ENCODE measurements at regions not wholly inside any gene's neighbourhood (a gene's known extent, or its start where the extent isn't known, plus 50 kb on each side); places are given as distances from the start of the nearest gene placed in this dataset.

DNA sequence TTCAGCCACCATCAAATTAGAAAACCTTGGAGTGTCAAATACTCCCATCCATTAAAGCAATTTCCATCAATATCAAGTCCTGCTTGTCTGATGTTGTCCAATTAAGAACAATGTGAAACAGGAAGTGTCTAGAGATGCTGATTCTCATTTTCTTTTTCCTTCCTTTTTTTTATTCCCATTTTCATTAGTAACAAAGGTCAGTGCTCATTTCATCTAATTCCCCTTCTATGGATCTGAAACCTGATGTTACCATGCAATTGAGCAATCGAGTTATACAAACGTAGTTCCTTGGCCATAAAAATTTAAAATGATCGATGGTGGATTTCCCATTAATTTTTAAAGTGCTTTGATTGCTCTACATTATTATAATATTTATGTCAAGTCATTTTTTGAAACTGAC, 330.6 kb upstream of the ZC3H12C start:
- Histone ChIP-seq H3K36me3 (ENCODE audit: control insufficient read depth in 1 of 2, insufficient read depth in 2 of 2, low read length in 1 of 2) (no peaks in the 10 kb centered on the region), H3K4me1 (ENCODE audit: control insufficient read depth in 1 of 2, insufficient read depth in 2 of 2, low read length in 2 of 2) (no peaks in the 10 kb centered on the region), H3K4me3 (ENCODE audit: low read length in 2 of 2) (no peak overlapping the region), H3K27ac (ENCODE audit: low read depth in 1 of 2, low read length in 2 of 2) (no peak overlapping the region), H3K27me3 (ENCODE audit: control insufficient read depth in 1 of 2, insufficient read depth in 2 of 2, low read length in 1 of 2) (no peaks in the 10 kb centered on the region), H3K9me3 (ENCODE audit: control insufficient read depth, low read length) (peaks cover 2% of the 10 kb centered on the region)
- WGBS, 2 donors: 85 to 90% methylated on average over 3 of the region's 3 CpGs
- intact Hi-C loops (cut with DNase I): no loop called here
- ATAC-seq (ENCODE audit: low FRiP score): no peak
- no peak for DNase-seq

GRCh38 chr11:109765709-109766311, 327.4 kb upstream of the ZC3H12C start:
- WGBS, 2 donors: 89 to 91% methylated on average over 5 of the region's 5 CpGs
- Histone ChIP-seq H3K27ac (ENCODE audit: low read depth in 1 of 2, low read length in 2 of 2) (no peak overlapping the region), H3K9me3 (ENCODE audit: control insufficient read depth, low read length) (peaks cover 2% of the 10 kb centered on the region), H3K36me3 (ENCODE audit: control insufficient read depth in 1 of 2, insufficient read depth in 2 of 2, low read length in 1 of 2) (no peaks in the 10 kb centered on the region), H3K4me3 (ENCODE audit: low read length in 2 of 2) (no peak overlapping the region), H3K4me1 (ENCODE audit: control insufficient read depth in 1 of 2, insufficient read depth in 2 of 2, low read length in 2 of 2) (no peaks in the 10 kb centered on the region), H3K27me3 (ENCODE audit: control insufficient read depth in 1 of 2, insufficient read depth in 2 of 2, low read length in 1 of 2) (no peaks in the 10 kb centered on the region)
- DNase-seq (no peak), ATAC-seq (ENCODE audit: low FRiP score) (no peak)
- intact Hi-C loops (cut with DNase I): no loop called here

DNA sequence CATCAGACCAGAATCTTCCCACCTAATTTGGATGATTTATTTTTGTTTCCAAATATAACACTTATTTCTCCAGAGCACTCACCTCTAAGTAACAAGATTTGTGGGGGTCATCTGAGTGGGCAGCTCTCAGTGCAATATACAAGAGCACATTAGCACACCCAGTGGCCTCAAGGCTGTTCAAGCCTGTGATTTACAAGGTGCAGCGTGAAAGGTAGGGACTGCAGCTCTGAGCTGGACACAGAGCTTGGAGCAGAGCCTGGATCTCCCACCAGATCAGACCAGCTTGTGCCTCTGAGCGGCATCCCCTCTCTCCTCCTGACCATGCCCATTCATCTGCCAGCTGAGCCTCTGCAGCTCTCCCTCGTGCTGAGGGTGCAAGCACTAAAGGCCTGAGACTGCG, 323.3 kb upstream of the ZC3H12C start:
- no peak overlapping the region for H3K27ac ChIP-seq (ENCODE audit: low read depth in 1 of 2, low read length in 2 of 2)
- intact Hi-C loops (cut with DNase I): loop anchor here in 1 of 2 donors (10.0 kb wide), 1 partner anchor 1515 kb away; no protein-coding TSS in a partner anchor
- 56 to 65% methylated on average over 4 of the region's 4 CpGs for WGBS, 2 donors
- no peaks in the 10 kb centered on the region for H3K4me1 ChIP-seq (ENCODE audit: control insufficient read depth in 1 of 2, insufficient read depth in 2 of 2, low read length in 2 of 2)
- ATAC-seq (ENCODE audit: low FRiP score): peak; percentile 40
- H3K4me3 ChIP-seq (ENCODE audit: low read length in 2 of 2): no peak overlapping the region
- H3K9me3 ChIP-seq (ENCODE audit: control insufficient read depth, low read length): peaks cover 2% of the 10 kb centered on the region
- H3K27me3 ChIP-seq (ENCODE audit: control insufficient read depth in 1 of 2, insufficient read depth in 2 of 2, low read length in 1 of 2): peaks cover 0 to 3% of the 10 kb centered on the region in 2 donors
- H3K36me3 ChIP-seq (ENCODE audit: control insufficient read depth in 1 of 2, insufficient read depth in 2 of 2, low read length in 1 of 2): no peaks in the 10 kb centered on the region
- no peak for DNase-seq

GRCh38 chr11:109770323-109770722, 322.9 kb upstream of the ZC3H12C start:
- H3K27ac ChIP-seq (ENCODE audit: low read depth in 1 of 2, low read length in 2 of 2): no peak overlapping the region
- no peak for ATAC-seq (ENCODE audit: low FRiP score)
- no peak overlapping the region for H3K4me3 ChIP-seq (ENCODE audit: low read length in 2 of 2)
- H3K36me3 ChIP-seq (ENCODE audit: control insufficient read depth in 1 of 2, insufficient read depth in 2 of 2, low read length in 1 of 2): no peaks in the 10 kb centered on the region
- H3K9me3 ChIP-seq (ENCODE audit: control insufficient read depth, low read length): no peaks in the 10 kb centered on the region
- peaks cover 0 to 3% of the 10 kb centered on the region in 2 donors for H3K27me3 ChIP-seq (ENCODE audit: control insufficient read depth in 1 of 2, insufficient read depth in 2 of 2, low read length in 1 of 2)
- DNase-seq: no peak
- intact Hi-C loops (cut with DNase I): loop anchor here in 1 of 2 donors (10.0 kb wide), 1 partner anchor 1516 kb away; no protein-coding TSS in a partner anchor
- no peaks in the 10 kb centered on the region for H3K4me1 ChIP-seq (ENCODE audit: control insufficient read depth in 1 of 2, insufficient read depth in 2 of 2, low read length in 2 of 2)

DNA sequence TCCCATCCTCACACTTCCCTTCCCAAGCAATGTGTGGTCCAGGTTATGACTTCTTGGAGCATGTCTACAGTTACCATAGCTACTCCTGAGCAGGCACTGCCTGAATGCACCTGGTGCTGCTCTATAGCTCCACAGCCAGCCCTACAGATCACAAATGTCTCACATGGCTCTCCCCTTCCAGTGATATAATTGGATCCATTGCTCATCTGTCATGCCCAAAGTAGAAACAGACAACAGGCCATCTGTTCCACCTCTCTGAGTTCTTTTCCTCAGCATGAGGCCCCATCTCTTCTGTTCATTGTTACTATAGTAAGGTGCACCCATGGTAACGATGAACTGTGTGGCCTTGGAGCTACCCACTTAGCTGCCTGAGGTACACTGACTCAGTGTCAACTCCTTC, 320.3 kb upstream of the ZC3H12C start:
- ATAC-seq (ENCODE audit: low FRiP score): no peak

DNA sequence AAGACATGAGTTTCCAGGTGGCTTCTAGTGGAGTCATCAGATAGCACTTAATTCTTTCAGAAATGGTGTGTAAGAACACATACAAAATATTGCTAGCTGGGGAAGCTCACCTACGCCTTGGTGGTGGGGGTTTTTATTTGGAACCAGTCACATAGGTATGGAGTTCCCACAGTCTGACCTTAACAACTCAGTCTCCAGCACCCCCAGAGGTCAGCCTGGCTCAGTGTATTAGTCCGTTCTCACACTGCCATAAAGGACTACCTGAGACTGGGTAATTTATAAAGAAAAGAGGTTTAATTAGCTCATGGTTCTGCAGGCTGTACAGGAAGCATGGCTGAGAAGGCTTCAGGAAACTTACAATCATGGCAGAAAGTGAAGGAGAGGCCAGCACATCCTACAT, 317.5 kb upstream of the ZC3H12C start:
- H3K9me3 ChIP-seq (ENCODE audit: control insufficient read depth, low read length): no peaks in the 10 kb centered on the region
- H3K27me3 ChIP-seq (ENCODE audit: control insufficient read depth in 1 of 2, insufficient read depth in 2 of 2, low read length in 1 of 2): peaks cover 0 to 3% of the 10 kb centered on the region in 2 donors
- DNase-seq (no peak), ATAC-seq (ENCODE audit: low FRiP score) (no peak)
- H3K27ac ChIP-seq (ENCODE audit: low read depth in 1 of 2, low read length in 2 of 2): no peak overlapping the region
- intact Hi-C loops (cut with DNase I): loop anchor here in 1 of 2 donors (10.0 kb wide), 1 partner anchor 1521 kb away; no protein-coding TSS in a partner anchor
- H3K4me3 ChIP-seq (ENCODE audit: low read length in 2 of 2): no peak overlapping the region
- no peaks in the 10 kb centered on the region for H3K4me1 ChIP-seq (ENCODE audit: control insufficient read depth in 1 of 2, insufficient read depth in 2 of 2, low read length in 2 of 2)
- 76 to 80% methylated on average over 2 of the region's 2 CpGs for WGBS, 2 donors
- H3K36me3 ChIP-seq (ENCODE audit: control insufficient read depth in 1 of 2, insufficient read depth in 2 of 2, low read length in 1 of 2): no peaks in the 10 kb centered on the region

More for the DNA sequence above, 320.3 kb upstream of the ZC3H12C start:
- DNase-seq: no peak
- Histone ChIP-seq H3K4me1 (ENCODE audit: control insufficient read depth in 1 of 2, insufficient read depth in 2 of 2, low read length in 2 of 2) (no peaks in the 10 kb centered on the region), H3K27ac (ENCODE audit: low read depth in 1 of 2, low read length in 2 of 2) (no peak overlapping the region), H3K4me3 (ENCODE audit: low read length in 2 of 2) (no peak overlapping the region), H3K9me3 (ENCODE audit: control insufficient read depth, low read length) (no peaks in the 10 kb centered on the region), H3K27me3 (ENCODE audit: control insufficient read depth in 1 of 2, insufficient read depth in 2 of 2, low read length in 1 of 2) (peaks cover 0 to 3% of the 10 kb centered on the region in 2 donors), H3K36me3 (ENCODE audit: control insufficient read depth in 1 of 2, insufficient read depth in 2 of 2, low read length in 1 of 2) (no peaks in the 10 kb centered on the region)
- 69% methylated on average over 1 of the region's 1 CpG for WGBS, 2 donors
- intact Hi-C loops (cut with DNase I): loop anchor here in 1 of 2 donors (10.0 kb wide), 1 partner anchor 1518 kb away; no protein-coding TSS in a partner anchor

- Histone ChIP-seq H3K4me1 (ENCODE audit: control insufficient read depth in 1 of 2, insufficient read depth in 2 of 2, low read length in 2 of 2) (no peaks in the 10 kb centered on the region), H3K4me3 (ENCODE audit: low read length in 2 of 2) (no peak overlapping the region), H3K36me3 (ENCODE audit: control insufficient read depth in 1 of 2, insufficient read depth in 2 of 2, low read length in 1 of 2) (no peaks in the 10 kb centered on the region), H3K9me3 (ENCODE audit: control insufficient read depth, low read length) (no peaks in the 10 kb centered on the region), H3K27ac (ENCODE audit: low read depth in 1 of 2, low read length in 2 of 2) (no peak overlapping the region), H3K27me3 (ENCODE audit: control insufficient read depth in 1 of 2, insufficient read depth in 2 of 2, low read length in 1 of 2) (no peaks in the 10 kb centered on the region)
- WGBS, 2 donors: 66 to 74% methylated on average over 3 of the region's 3 CpGs
- DNase-seq (no peak), ATAC-seq (ENCODE audit: low FRiP score) (no peak)
- intact Hi-C loops (cut with DNase I): no loop called here
These were observed 310.2 kb upstream of the ZC3H12C start for GRCh38 chr11:109783014-109783413.

- intact Hi-C loops (cut with DNase I): no loop called here
- WGBS, 2 donors: 42 to 48% methylated on average over 3 of the region's 3 CpGs
- Histone ChIP-seq H3K4me3 (ENCODE audit: low read length in 2 of 2) (no peak overlapping the region), H3K4me1 (ENCODE audit: control insufficient read depth in 1 of 2, insufficient read depth in 2 of 2, low read length in 2 of 2) (no peaks in the 10 kb centered on the region), H3K36me3 (ENCODE audit: control insufficient read depth in 1 of 2, insufficient read depth in 2 of 2, low read length in 1 of 2) (no peaks in the 10 kb centered on the region), H3K27ac (ENCODE audit: low read depth in 1 of 2, low read length in 2 of 2) (no peak overlapping the region), H3K27me3 (ENCODE audit: control insufficient read depth in 1 of 2, insufficient read depth in 2 of 2, low read length in 1 of 2) (no peaks in the 10 kb centered on the region), H3K9me3 (ENCODE audit: control insufficient read depth, low read length) (no peaks in the 10 kb centered on the region)
- no peak for ATAC-seq (ENCODE audit: low FRiP score)
- no peak for DNase-seq
These were observed 309.4 kb upstream of the ZC3H12C start for GRCh38 chr11:109783840-109784239.

GRCh38 chr11:109784536-109784935, 308.7 kb upstream of the ZC3H12C start:
- Histone ChIP-seq H3K9me3 (ENCODE audit: control insufficient read depth, low read length) (peaks cover 1% of the 10 kb centered on the region), H3K27ac (ENCODE audit: low read depth in 1 of 2, low read length in 2 of 2) (no peak overlapping the region), H3K4me3 (ENCODE audit: low read length in 2 of 2) (no peak overlapping the region), H3K27me3 (ENCODE audit: control insufficient read depth in 1 of 2, insufficient read depth in 2 of 2, low read length in 1 of 2) (no peaks in the 10 kb centered on the region), H3K36me3 (ENCODE audit: control insufficient read depth in 1 of 2, insufficient read depth in 2 of 2, low read length in 1 of 2) (no peaks in the 10 kb centered on the region), H3K4me1 (ENCODE audit: control insufficient read depth in 1 of 2, insufficient read depth in 2 of 2, low read length in 2 of 2) (no peaks in the 10 kb centered on the region)
- intact Hi-C loops (cut with DNase I): no loop called here
- no peak for ATAC-seq (ENCODE audit: low FRiP score)
- WGBS, 2 donors: 82 to 86% methylated on average over 3 of the region's 3 CpGs
- no peak for DNase-seq
